GM21423 (cell line): ENCODE measurements at regions not wholly inside any gene's neighbourhood (a gene's known extent, or its start where the extent isn't known, plus 50 kb on each side); places are given as distances from the start of the nearest gene placed in this dataset.
"Not testable (repeated sequence)": the region's sequence is repeated elsewhere in the genome, so short reads cannot be mapped to it uniquely, and the experiment has no call there.

ENCODE experiments used
- ATAC-seq: cut with Tn5 transposase; IDR thresholded peaks from one replicate; pipeline ENCODE4 v1.9.1; 2021; ENCODE audit warnings: mild to moderate bottlenecking, moderate library complexity; ENCODE audit not compliant: unreplicated experiment

DNA sequence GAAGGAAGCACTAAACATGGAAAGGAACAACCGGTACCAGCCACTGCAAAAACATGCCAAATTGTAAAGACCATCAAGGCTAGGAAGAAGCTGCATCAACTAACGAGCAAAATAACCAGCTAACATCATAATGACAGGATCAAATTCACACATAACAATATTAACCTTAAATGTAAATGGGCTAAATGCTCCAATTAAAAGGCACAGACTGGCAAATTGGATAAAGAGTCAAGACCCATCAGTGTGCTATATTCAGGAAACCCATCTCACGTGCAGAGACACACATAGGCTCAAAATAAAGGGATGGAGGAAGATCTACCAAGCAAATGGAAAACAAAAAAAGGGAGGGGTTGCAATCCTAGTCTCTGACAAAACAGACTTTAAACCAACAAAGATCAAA, 126.3 kb upstream of the CAV2 start:
- not testable (repeated sequence) for ATAC-seq

GRCh38 chr7:116377721-116378120, 121.8 kb upstream of the CAV2 start:
- ATAC-seq: no peak

- no peak for ATAC-seq
These were observed 119.5 kb upstream of the CAV2 start for GRCh38 chr7:116380025-116380424.

GRCh38 chr7:116382375-116382774, 117.2 kb upstream of the CAV2 start:
- ATAC-seq: no peak

- no peak for ATAC-seq
These were observed 114.5 kb upstream of the CAV2 start for GRCh38 chr7:116384936-116385635.

GRCh38 chr7:116386674-116387073, 112.9 kb upstream of the CAV2 start:
- no peak for ATAC-seq

DNA sequence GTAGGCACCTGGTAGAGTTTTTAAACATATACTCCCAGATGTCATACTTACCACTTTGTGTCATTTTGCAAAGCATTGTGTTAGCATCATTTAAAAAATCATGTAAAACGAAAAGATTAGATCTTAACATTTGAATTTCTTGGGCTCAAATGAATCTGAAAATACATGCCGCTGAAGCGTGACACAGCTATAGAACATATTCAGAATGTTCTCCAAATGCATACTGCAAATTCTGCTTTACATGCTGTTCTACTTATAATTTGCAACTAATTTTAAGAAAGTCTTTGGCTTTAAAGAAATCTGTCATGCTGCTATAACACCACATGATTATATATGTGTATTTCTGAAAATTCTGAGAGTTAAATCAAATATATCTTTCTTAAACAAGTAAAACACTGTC, 109.2 kb upstream of the CAV2 start:
- ATAC-seq: no peak

DNA sequence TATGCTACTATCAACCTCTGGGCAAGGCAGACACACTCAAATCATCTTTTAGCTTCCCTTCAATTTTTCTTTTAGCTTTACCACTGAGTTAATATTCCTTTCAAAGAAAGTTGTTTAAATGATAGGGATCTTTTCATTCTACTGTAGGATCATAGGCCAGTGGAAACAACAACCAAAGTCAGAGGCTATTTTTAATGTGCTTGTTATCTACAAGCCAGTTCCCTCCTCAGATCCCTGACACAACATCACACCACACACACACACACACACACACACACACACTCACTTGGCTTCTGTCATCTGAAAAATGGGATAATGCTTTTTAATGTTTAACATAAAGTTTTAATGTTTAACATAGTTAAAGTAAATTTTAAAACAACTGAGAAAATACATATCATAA, 106.7 kb upstream of the CAV2 start:
- no peak for ATAC-seq

- no peak for ATAC-seq
These were observed 105.9 kb upstream of the CAV2 start for GRCh38 chr7:116393654-116394053.

GRCh38 chr7:116394106-116394505, 105.4 kb upstream of the CAV2 start:
- ATAC-seq: no peak

- ATAC-seq: no peak
These were observed 104.3 kb upstream of the CAV2 start for GRCh38 chr7:116395141-116395791.

GRCh38 chr7:116398672-116399071, 100.9 kb upstream of the CAV2 start:
- ATAC-seq: no peak

- ATAC-seq: no peak
These were observed 99.7 kb upstream of the CAV2 start for GRCh38 chr7:116399819-116400218.

DNA sequence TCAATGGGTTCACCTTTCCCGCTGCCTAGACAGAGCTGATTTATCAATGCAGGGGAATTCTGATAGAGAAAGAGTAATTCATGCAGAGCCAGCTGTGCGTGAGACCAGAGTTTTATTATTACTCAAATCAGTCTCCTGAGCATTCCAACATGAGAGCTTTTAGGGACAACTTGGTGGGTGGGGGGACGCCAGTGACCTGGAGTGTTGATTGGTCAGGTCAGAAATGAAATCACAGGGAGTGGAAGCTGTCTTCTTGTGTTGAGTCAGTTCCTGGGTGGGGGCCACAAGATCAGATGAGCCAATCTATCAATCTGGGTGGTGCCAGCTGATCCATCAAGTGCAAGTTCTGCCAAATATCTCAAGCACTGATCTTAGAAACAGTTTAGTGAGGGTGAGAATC, 99.0 kb upstream of the CAV2 start:
- ATAC-seq: no peak

- no peak for ATAC-seq
These were observed 97.8 kb upstream of the CAV2 start for GRCh38 chr7:116401711-116402110.

- ATAC-seq: no peak
These were observed 96.3 kb upstream of the CAV2 start for GRCh38 chr7:116403265-116403664.

GRCh38 chr7:116404389-116404788, 95.1 kb upstream of the CAV2 start:
- no peak for ATAC-seq

GRCh38 chr7:116405810-116406209, 93.7 kb upstream of the CAV2 start:
- ATAC-seq: no peak

GRCh38 chr7:116407165-116407564, 92.4 kb upstream of the CAV2 start:
- ATAC-seq: no peak

DNA sequence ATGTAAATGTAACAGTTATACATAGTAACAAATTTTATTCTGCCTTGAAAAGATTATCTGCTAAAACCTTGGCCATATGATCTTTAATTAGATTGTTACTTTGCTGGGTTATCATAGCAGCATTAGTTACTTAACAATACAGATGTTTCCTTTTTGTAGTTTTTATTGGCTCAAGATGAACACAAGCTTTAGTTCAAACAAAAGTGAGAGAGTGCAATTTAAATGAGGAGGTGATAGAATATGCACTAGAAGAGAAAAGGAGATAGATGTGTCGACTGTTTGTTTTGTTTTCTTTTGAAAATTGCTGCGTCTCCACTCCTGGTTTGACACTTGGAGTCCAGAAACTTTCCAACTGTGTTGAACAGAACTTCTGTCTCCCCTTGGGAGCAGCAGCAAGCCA, 91.4 kb upstream of the CAV2 start:
- ATAC-seq: no peak

DNA sequence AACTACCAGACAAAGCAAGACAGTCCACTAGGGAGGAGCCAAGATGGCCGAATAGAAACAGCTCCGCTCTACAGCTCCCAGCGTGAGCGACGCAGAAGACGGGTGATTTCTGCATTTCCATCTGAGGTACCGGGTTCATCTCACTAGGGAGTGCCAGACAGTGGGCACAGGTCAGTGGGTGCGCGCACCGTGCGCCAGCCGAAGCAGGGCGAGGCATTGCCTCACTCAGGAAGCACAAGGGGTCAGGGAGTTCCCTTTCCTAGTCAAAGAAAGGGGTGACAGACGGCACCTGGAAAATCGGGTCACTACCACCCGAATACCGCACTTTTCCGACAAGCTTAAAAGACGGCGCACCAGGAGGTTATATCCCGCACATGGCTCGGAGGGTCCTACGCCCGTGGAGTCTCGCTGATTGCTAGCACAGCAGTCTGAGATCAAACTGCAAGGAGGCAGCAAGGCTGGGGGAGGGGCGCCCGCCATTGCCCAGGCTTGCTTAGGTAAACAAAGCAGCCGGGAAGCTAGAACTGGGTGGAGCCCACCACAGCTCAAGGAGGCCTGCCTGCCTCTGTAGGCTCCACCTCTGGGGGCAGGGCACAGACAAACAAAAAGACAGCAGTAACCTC, 90.6 kb upstream of the CAV2 start:
- not testable (repeated sequence) for ATAC-seq

DNA sequence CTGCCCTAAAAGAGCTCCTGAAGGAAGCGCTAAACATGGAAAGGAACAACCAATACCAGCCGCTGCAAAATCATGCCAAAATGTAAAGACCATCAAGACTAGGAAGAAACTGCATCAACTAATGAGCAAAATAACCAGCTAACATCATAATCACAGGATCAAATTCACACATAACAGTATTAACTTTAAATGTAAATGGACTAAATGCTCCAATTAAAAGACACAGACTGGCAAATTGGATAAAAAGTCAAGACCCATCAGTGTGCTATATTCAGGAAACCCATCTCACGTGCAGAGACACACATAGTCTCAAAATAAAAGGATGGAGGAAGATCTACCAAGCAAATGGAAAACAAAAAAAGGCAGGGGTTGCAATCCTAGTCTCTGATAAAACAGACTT, 88.8 kb upstream of the CAV2 start:
- ATAC-seq: not testable (repeated sequence)
